Thyroid gland (tissue), 4 donors: ENCODE measurements at regions not wholly inside any gene's neighbourhood (a gene's known extent, or its start where the extent isn't known, plus 50 kb on each side); places are given as distances from the start of the nearest gene placed in this dataset.

ENCODE experiments used
- CTCF ChIP-seq, 6 experiments: fragments of 200-600 bp in 3 of 6; fragments of 450-650 bp in 3 of 6; sonication (generic) in 3 of 6; IDR thresholded peaks; one replicate each; pipeline ENCODE4 v1.5.1; 2016 to 2019; ENCODE audit warnings: antibody characterized with exemption in 6 of 6, mild to moderate bottlenecking in 2 of 6, inconsistent platforms in 1 of 6, moderate library complexity in 1 of 6
- POLR2A ChIP-seq, 2 donors: fragments of 450-650 bp; IDR thresholded peaks; one replicate each; pipeline ENCODE4 v1.6.1; 2017; ENCODE audit warnings: antibody characterized with exemption in 2 of 2, mild to moderate bottlenecking in 2 of 2, moderate library complexity in 1 of 2

GRCh38 chr2:83058683-83059082, 1400.4 kb downstream of the SUCLG1 start:
- TF ChIP-seq CTCF (IDR thresholded peaks at IDR 0.05) (no peak), POLR2A (IDR thresholded peaks at IDR 0.05) (no peak)
